IMR-90 (cell line): ENCODE measurements at regions not wholly inside any gene's neighbourhood (a gene's known extent, or its start where the extent isn't known, plus 50 kb on each side); places are given as distances from the start of the nearest gene placed in this dataset.

Source experiments
- ATAC-seq: fragments of 200-7000 bp; cut with Tn5 transposase; 2 replicates; pipeline ENCODE4 v1.9.1; 2020; ENCODE audit warnings: low read depth, mild to moderate bottlenecking, moderate library complexity
- BruUV-seq: library from RNA; stranded (reverse); fragments of 400-500 nt; replicated peaks from 2 replicates; lab custom pipeline; 2021; lab: Mats Ljungman, UMichigan
- CTCF ChIA-PET: fragments of 300-600 bp; formaldehyde crosslinking; extraction: SDS; loops from one replicate; lab custom pipeline; 2021; ENCODE audit warnings: antibody characterized with exemption; lab: Yijun Ruan, JAX
- POLR2A ChIA-PET: fragments of 300-600 bp; sonication (Branson Sonifier 250); formaldehyde crosslinking; loops from one replicate; lab custom pipeline; 2022; ENCODE audit warnings: antibody characterized with exemption; ENCODE audit not compliant: unreplicated experiment; lab: Charles Lee
- DNase-seq: peaks from one replicate; pipeline ENCODE4 v3.0.0; 2013
- H2AFZ ChIP-seq: replicated peaks from 2 replicates; pipeline ENCODE3; 2013; ENCODE audit warnings: low read length, mild to moderate bottlenecking; ENCODE audit not compliant: poor library complexity
- H2AK5ac ChIP-seq: 2 replicates; pipeline ENCODE4 v1.6.1; 2013; ENCODE audit warnings: low read depth, low read length, inconsistent platforms
- H2AK9ac ChIP-seq: replicated peaks from 2 replicates; pipeline ENCODE3; 2013; ENCODE audit warnings: mild to moderate bottlenecking, low read depth, low read length, moderate library complexity; ENCODE audit not compliant: poor library complexity
- H2BK120ac ChIP-seq: 2 replicates; pipeline ENCODE4 v1.6.1; 2013; ENCODE audit warnings: low read depth, low read length, inconsistent platforms
- H2BK15ac ChIP-seq: 3 replicates; pipeline ENCODE4 v1.6.1; 2013; ENCODE audit warnings: low read depth, low read length, inconsistent platforms
- H2BK20ac ChIP-seq: 2 replicates; pipeline ENCODE4 v1.6.1; 2013; ENCODE audit warnings: low read depth, mild to moderate bottlenecking, inconsistent platforms, low read length, moderate library complexity
- H2BK5ac ChIP-seq: 2 replicates; pipeline ENCODE4 v1.6.1; 2013; ENCODE audit warnings: mild to moderate bottlenecking, low read depth, low read length, inconsistent platforms; ENCODE audit not compliant: poor library complexity, severe bottlenecking
- H3K14ac ChIP-seq: replicated peaks from 2 replicates; pipeline ENCODE4 v1.6.1; 2013; ENCODE audit warnings: low read depth, low read length, inconsistent platforms
- H3K18ac ChIP-seq: 2 replicates; pipeline ENCODE4 v1.6.1; 2013; ENCODE audit warnings: low read depth, low read length, control low read depth
- H3K23ac ChIP-seq: 2 replicates; pipeline ENCODE4 v1.6.1; 2013; ENCODE audit warnings: low read depth, low read length, inconsistent platforms
- H3K27ac ChIP-seq: 2 replicates; pipeline ENCODE4 v1.5.1; 2013; ENCODE audit warnings: mild to moderate bottlenecking, control low read depth, low read length; ENCODE audit not compliant: insufficient read depth
- H3K27me3 ChIP-seq: 2 replicates; pipeline ENCODE4 v1.6.1; 2013; ENCODE audit warnings: low read length; ENCODE audit not compliant: control insufficient read depth, insufficient read depth
- H3K36me3 ChIP-seq: 2 replicates; pipeline ENCODE4 v1.6.1; 2013; ENCODE audit warnings: low read length, mixed read lengths; ENCODE audit not compliant: control insufficient read depth, insufficient read depth
- H3K4ac ChIP-seq: 2 replicates; pipeline ENCODE4 v1.6.1; 2013; ENCODE audit warnings: low read depth, low read length, inconsistent platforms
- H3K4me1 ChIP-seq: 2 replicates; pipeline ENCODE4 v1.6.1; 2013; ENCODE audit warnings: low read length, mixed read lengths; ENCODE audit not compliant: control insufficient read depth, insufficient read depth
- H3K4me2 ChIP-seq: 2 replicates; pipeline ENCODE4 v1.6.1; 2013; ENCODE audit warnings: low read depth, mild to moderate bottlenecking, control low read depth, low read length, moderate library complexity
- H3K4me3 ChIP-seq: 2 replicates; pipeline ENCODE4 v1.5.1; 2013; ENCODE audit warnings: low read depth, mild to moderate bottlenecking, control low read depth, low read length, moderate library complexity; ENCODE audit not compliant: insufficient read depth
- H3K56ac ChIP-seq: 2 replicates; pipeline ENCODE4 v1.6.1; 2013; ENCODE audit warnings: low read length, inconsistent platforms; ENCODE audit not compliant: insufficient read depth; ENCODE audit errors: extremely low read depth
- H3K79me1 ChIP-seq, 2 experiments: 2 replicates each; pipeline ENCODE4 v1.6.1; 2013; ENCODE audit warnings: low read length in 2 of 2, inconsistent platforms in 1 of 2, low read depth in 1 of 2
- H3K9ac ChIP-seq: 2 replicates; pipeline ENCODE4 v1.6.1; 2013; ENCODE audit warnings: low read depth, low read length, control low read depth
- H3K9me1 ChIP-seq: 2 replicates; pipeline ENCODE4 v1.6.1; 2013; ENCODE audit warnings: low read length, inconsistent platforms; ENCODE audit not compliant: insufficient read depth
- H3K9me3 ChIP-seq: 2 replicates; pipeline ENCODE4 v1.6.1; 2013; ENCODE audit warnings: low read length; ENCODE audit not compliant: control insufficient read depth, insufficient read depth
- H4K20me1 ChIP-seq: 2 replicates; pipeline ENCODE4 v1.6.1; 2013; ENCODE audit warnings: low read length, inconsistent platforms; ENCODE audit not compliant: insufficient read depth
- H4K5ac ChIP-seq: 2 replicates; pipeline ENCODE4 v1.6.1; 2013; ENCODE audit warnings: mild to moderate bottlenecking, low read depth, low read length, control low read depth
- H4K8ac ChIP-seq, 2 experiments: 2 replicates each; pipeline ENCODE4 v1.6.1; 2013; ENCODE audit warnings: low read depth in 2 of 2, low read length in 2 of 2, control low read depth in 1 of 2, inconsistent platforms in 1 of 2
- H4K91ac ChIP-seq: 2 replicates; pipeline ENCODE4 v1.6.1; 2013; ENCODE audit warnings: low read depth, low read length, inconsistent platforms; ENCODE audit not compliant: insufficient read depth
- BHLHE40 ChIP-seq: fragments of 150-350 bp; IDR thresholded peaks from 2 replicates; pipeline ENCODE4 v1.6.1; 2016; ENCODE audit warnings: mild to moderate bottlenecking, low read depth, low read length
- CEBPB ChIP-seq: IDR thresholded peaks from 2 replicates; pipeline ENCODE4 v1.6.1; 2012; ENCODE audit warnings: low read depth, low read length, improper control_type of control experiment
- CHD1 ChIP-seq: IDR thresholded peaks from 2 replicates; pipeline ENCODE4 v1.6.1; 2012; ENCODE audit warnings: low read depth, low read length, improper control_type of control experiment
- CTCF ChIP-seq: conservative IDR thresholded peaks from 2 replicates; pipeline ENCODE4 v1.5.1; 2012; ENCODE audit warnings: mild to moderate bottlenecking, low read depth, low read length, improper control_type of control experiment
- ELK1 ChIP-seq: fragments of 150-350 bp; IDR thresholded peaks from 2 replicates; pipeline ENCODE4 v1.6.1; 2016; ENCODE audit warnings: low read depth, mild to moderate bottlenecking, low read length, moderate library complexity, borderline replicate concordance
- FOS ChIP-seq: fragments of 150-350 bp; IDR thresholded peaks from 2 replicates; pipeline ENCODE4 v1.6.1; 2016; ENCODE audit warnings: low read depth, low read length
- MAFK ChIP-seq: IDR thresholded peaks from 2 replicates; pipeline ENCODE4 v1.6.1; 2012; ENCODE audit warnings: low read depth, low read length, improper control_type of control experiment
- MAZ ChIP-seq: IDR thresholded peaks from 2 replicates; pipeline ENCODE4 v1.6.1; 2012; ENCODE audit warnings: low read depth, mild to moderate bottlenecking, low read length, improper control_type of control experiment, moderate library complexity, borderline replicate concordance
- MXI1 ChIP-seq: IDR thresholded peaks from 2 replicates; pipeline ENCODE4 v1.6.1; 2012; ENCODE audit warnings: low read depth, mild to moderate bottlenecking, low read length, moderate library complexity, borderline replicate concordance
- NFE2L2 ChIP-seq: fragments of 150-350 bp; IDR thresholded peaks from 2 replicates; pipeline ENCODE4 v1.6.1; 2016; ENCODE audit warnings: low read depth, mild to moderate bottlenecking, low read length
- POLR2A ChIP-seq: IDR thresholded peaks from 2 replicates; pipeline ENCODE4 v1.6.1; 2012; ENCODE audit warnings: mild to moderate bottlenecking, low read depth, low read length
- RAD21 ChIP-seq: IDR thresholded peaks from 2 replicates; pipeline ENCODE4 v1.6.1; 2012; ENCODE audit warnings: low read length, improper control_type of control experiment
- RCOR1 ChIP-seq: IDR thresholded peaks from 2 replicates; pipeline ENCODE4 v1.6.1; 2012; ENCODE audit warnings: mild to moderate bottlenecking, low read length, improper control_type of control experiment; ENCODE audit not compliant: insufficient replicate concordance
- RFX5 ChIP-seq: IDR thresholded peaks from 2 replicates; pipeline ENCODE4 v1.8.0; 2012; ENCODE audit warnings: low read depth, mild to moderate bottlenecking, low read length, moderate library complexity
- SMC3 ChIP-seq: fragments of 150-350 bp; IDR thresholded peaks from 2 replicates; pipeline ENCODE4 v1.6.1; 2016; ENCODE audit warnings: low read depth, mild to moderate bottlenecking, antibody characterized with exemption, low read length, moderate library complexity
- WGBS, 2 experiments: methylation state at CpG; one replicate each; pipeline versions ENCODE4 v1.1.5 to v1.1.7; 2013; ENCODE audit warnings: missing lambda C conversion rate in 2 of 2; ENCODE audit not compliant: insufficient read length in 1 of 2; ENCODE audit errors: extremely low coverage in 2 of 2; 5-methylcytosine and 5-hydroxymethylcytosine counted together
- dilution Hi-C: fragments of 300-500 bp; cut with HindIII; formaldehyde crosslinking; loops from one replicate; pipeline ENCODE4 v1.14.3; 2018; ENCODE audit warnings: low sequenced_read_pairs; ENCODE audit not compliant: unreplicated experiment
- in situ Hi-C: fragments of 300-500 bp; cut with MboI; formaldehyde crosslinking; loops from 3 replicates; pipeline ENCODE4 v1.14.3; 2019; ENCODE audit warnings: low sequenced_read_pairs, inconsistent platforms, mixed read lengths
- intact Hi-C: fragments of 100-400 bp; cut with micrococcal nuclease; formaldehyde crosslinking; loops from 2 replicates; pipeline ENCODE4 v1.10.0; 2022

GRCh38 chr2:888211-888801 is 62.3 kb upstream of the SNTG2 start:
- Histone ChIP-seq H3K9me3 (peaks cover 29% of the 10 kb centered on the region), H2BK5ac (no peak overlapping the region), H3K27me3 (no peaks in the 10 kb centered on the region), H2BK15ac (no peak overlapping the region), H3K9me1 (no peaks in the 10 kb centered on the region), H2AFZ (no peak overlapping the region), H2BK20ac (no peak overlapping the region), H2BK120ac (no peak overlapping the region), H3K4me1 (no peaks in the 10 kb centered on the region), H3K4me3 (no peak overlapping the region), H3K9ac (no peak overlapping the region), H4K5ac (no peak overlapping the region), H2AK9ac (no peak overlapping the region), H3K79me1 (no peaks in the 10 kb centered on the region), H4K8ac (no peak overlapping the region), H4K20me1 (no peaks in the 10 kb centered on the region), H4K91ac (no peak overlapping the region), H3K36me3 (no peaks in the 10 kb centered on the region), H2AK5ac (no peak overlapping the region), H3K14ac (no peak overlapping the region), H3K4me2 (no peak overlapping the region), H3K27ac (no peak overlapping the region), H3K4ac (no peak overlapping the region), H3K23ac (no peak overlapping the region), H3K18ac (no peak overlapping the region), H3K56ac (no peak overlapping the region)
- dilution Hi-C loops, result no loop called here
- TF ChIP-seq RAD21 (no peak), POLR2A (no peak), FOS (no peak), SMC3 (no peak), MXI1 (no peak), ELK1 (no peak), MAFK (no peak), CEBPB (no peak), NFE2L2 (no peak), CHD1 (no peak), RCOR1 (no peak), RFX5 (no peak), MAZ (no peak), CTCF (no peak), BHLHE40 (no peak)
- CTCF ChIA-PET, result no interaction called here
- no TSS peak for BruUV-seq
- intact Hi-C loops, result no loop called here
- DNase-seq, result no peak
- POLR2A ChIA-PET, result no interaction called here
- no peak for ATAC-seq
- 10% methylated on average over 2 of the region's 13 CpGs; no CpG with 5 or more reads in 1 of the 2 experiments for WGBS, 2 experiments
- in situ Hi-C loops, result no loop called here
